ENCODE measurements at regions not wholly inside any gene's neighbourhood (a gene's known extent, or its start where the extent isn't known, plus 50 kb on each side); places are given as distances from the start of the nearest gene placed in this dataset.

- TF ChIP-seq CTCF (IDR thresholded peaks at IDR 0.05; ENCODE audit: low read length): no peak
- no peak for TF ChIP-seq EZH2 (optimal IDR thresholded peaks at IDR 0.05; ENCODE audit: low read depth, low read length)
Observed at GRCh38 chr5:73242735-73243134, 69.7 kb downstream of the TMEM174 start.

Data from MM.1S (cell line).